Gastroesophageal sphincter (tissue), 3 donors: ENCODE measurements at regions not wholly inside any gene's neighbourhood (a gene's known extent, or its start where the extent isn't known, plus 50 kb on each side); places are given as distances from the start of the nearest gene placed in this dataset.

Source experiments
- POLR2AphosphoS5 ChIP-seq: sonication (generic); formaldehyde crosslinking; IDR thresholded peaks from one replicate; pipeline ENCODE4 v1.6.1; 2017; ENCODE audit warnings: antibody characterized with exemption
- TF ChIP-seq, protein P1 (sequence below), 4 experiments: fragments of 200-600 bp in 2 of 4; fragments of 450-650 bp in 2 of 4; sonication (generic) in 1 of 4; IDR thresholded peaks; one replicate each; pipeline ENCODE4 v1.5.1; 2017 to 2019; ENCODE audit warnings: antibody characterized with exemption in 4 of 4, mild to moderate bottlenecking in 2 of 4, moderate library complexity in 2 of 4

GRCh38 chr9:1938135-1938534 is 77.0 kb upstream of the SMARCA2 start:
- TF ChIP-seq POLR2AphosphoS5: no peak
- TF ChIP-seq, protein P1, sequence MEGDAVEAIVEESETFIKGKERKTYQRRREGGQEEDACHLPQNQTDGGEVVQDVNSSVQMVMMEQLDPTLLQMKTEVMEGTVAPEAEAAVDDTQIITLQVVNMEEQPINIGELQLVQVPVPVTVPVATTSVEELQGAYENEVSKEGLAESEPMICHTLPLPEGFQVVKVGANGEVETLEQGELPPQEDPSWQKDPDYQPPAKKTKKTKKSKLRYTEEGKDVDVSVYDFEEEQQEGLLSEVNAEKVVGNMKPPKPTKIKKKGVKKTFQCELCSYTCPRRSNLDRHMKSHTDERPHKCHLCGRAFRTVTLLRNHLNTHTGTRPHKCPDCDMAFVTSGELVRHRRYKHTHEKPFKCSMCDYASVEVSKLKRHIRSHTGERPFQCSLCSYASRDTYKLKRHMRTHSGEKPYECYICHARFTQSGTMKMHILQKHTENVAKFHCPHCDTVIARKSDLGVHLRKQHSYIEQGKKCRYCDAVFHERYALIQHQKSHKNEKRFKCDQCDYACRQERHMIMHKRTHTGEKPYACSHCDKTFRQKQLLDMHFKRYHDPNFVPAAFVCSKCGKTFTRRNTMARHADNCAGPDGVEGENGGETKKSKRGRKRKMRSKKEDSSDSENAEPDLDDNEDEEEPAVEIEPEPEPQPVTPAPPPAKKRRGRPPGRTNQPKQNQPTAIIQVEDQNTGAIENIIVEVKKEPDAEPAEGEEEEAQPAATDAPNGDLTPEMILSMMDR (IDR thresholded peaks at IDR 0.05): no peak
